ENCODE measurements at regions not wholly inside any gene's neighbourhood (a gene's known extent, or its start where the extent isn't known, plus 50 kb on each side); places are given as distances from the start of the nearest gene placed in this dataset.
"Not testable (repeated sequence)": the region's sequence is repeated elsewhere in the genome, so short reads cannot be mapped to it uniquely, and the experiment has no call there.

DNA sequence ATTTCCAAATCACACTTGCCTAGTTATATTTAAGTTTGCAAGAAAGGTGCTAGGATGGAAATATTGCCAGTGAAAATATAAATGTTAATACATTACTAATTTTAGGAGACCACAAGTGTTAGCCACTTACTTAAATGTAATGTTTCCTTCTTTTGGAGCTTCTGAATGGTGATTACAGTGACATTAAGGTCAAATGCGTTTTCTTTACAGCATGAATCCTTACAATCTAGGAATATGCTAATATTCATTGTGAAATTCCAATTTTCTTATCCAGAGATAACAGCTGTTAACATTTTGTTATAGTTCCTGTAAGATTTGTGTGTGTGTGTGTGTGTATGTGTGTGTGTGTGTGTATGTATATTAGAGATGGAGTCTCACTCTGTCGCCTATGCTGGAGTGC, 70.2 kb upstream of the NUDT6 start:
- POLR2A ChIA-PET, result interaction anchor here (0.6 kb wide), 1 partner anchor 849 kb away, joined by 3 read pairs; no protein-coding TSS in a partner anchor
- no TSS peak for BruUV-seq (replicated peaks)
- no peak overlapping the region for H3K4me3 ChIP-seq (ENCODE audit: low read depth, low read length, poor library complexity, severe bottlenecking)
- TF ChIP-seq EZH2phosphoT487 (IDR thresholded peaks at IDR 0.05; ENCODE audit: borderline replicate concordance, low read depth, low read length) (no peak), CTCF (conservative IDR thresholded peaks at IDR 0.05; ENCODE audit: low read length) (no peak)
- peaks cover 15% of the 10 kb centered on the region; the same call in 1 of the 2 replicates for H3K9me3 ChIP-seq (ENCODE audit: low read length)
- H3K4me1 ChIP-seq (ENCODE audit: insufficient read depth, low read length, poor library complexity, severe bottlenecking), result no peaks in the 10 kb centered on the region
- no peak overlapping the region for H2AFZ ChIP-seq (ENCODE audit: low read length)
- H3K36me3 ChIP-seq (ENCODE audit: insufficient read depth, low read length), result peaks cover 31% of the 10 kb centered on the region
- DNase-seq (ENCODE audit: low spot score), result no peak
- CTCF ChIA-PET (ENCODE audit: unreplicated experiment), result no interaction called here
- H3K27ac ChIP-seq (ENCODE audit: low read depth, low read length, poor library complexity, severe bottlenecking), result no peak overlapping the region
- H3K79me2 ChIP-seq (ENCODE audit: insufficient read depth, low read depth, low read length), result no peaks in the 10 kb centered on the region
- intact Hi-C loops (cut with micrococcal nuclease; ENCODE audit: unreplicated experiment), result no loop called here
- H3K9me2 ChIP-seq (ENCODE audit: insufficient read depth, low read length), result no peaks in the 10 kb centered on the region
- H4K20me1 ChIP-seq (ENCODE audit: insufficient read depth, low read length), result no peaks in the 10 kb centered on the region
- no peak overlapping the region for H3K4me2 ChIP-seq (ENCODE audit: low read length)

DNA sequence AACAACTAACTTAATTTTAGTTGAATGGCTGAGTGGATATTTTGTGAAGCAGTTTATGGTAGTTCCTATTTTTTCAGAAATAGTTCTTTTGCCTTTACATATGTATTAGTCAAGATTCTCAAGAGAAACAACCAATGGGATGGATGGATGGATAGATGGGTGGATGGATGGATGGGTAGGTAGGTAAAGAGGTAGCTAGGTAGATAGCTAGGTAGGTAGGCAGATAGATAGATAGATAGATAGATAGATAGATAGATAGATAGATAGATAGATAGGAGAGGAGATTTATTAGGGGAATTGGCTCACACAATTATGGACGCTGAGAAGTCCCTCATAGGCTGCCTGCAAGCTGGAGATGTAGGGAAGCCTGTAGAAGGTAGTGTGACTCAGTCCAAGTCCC, 74.0 kb upstream of the NUDT6 start:
- no peak overlapping the region for H2AFZ ChIP-seq (ENCODE audit: low read length)
- ChIA-PET CTCF (ENCODE audit: unreplicated experiment) (no interaction called here), POLR2A (no interaction called here)
- no peaks in the 10 kb centered on the region for H3K9me2 ChIP-seq (ENCODE audit: insufficient read depth, low read length)
- no peak overlapping the region for H3K4me2 ChIP-seq (ENCODE audit: low read length)
- H4K20me1 ChIP-seq (ENCODE audit: insufficient read depth, low read length), result no peaks in the 10 kb centered on the region
- intact Hi-C loops (cut with micrococcal nuclease; ENCODE audit: unreplicated experiment), result no loop called here
- no peak for DNase-seq (ENCODE audit: low spot score)
- 0 out of 2 replicates have a peak, but pooled peaks cover 1% of the 10 kb centered on the region for H3K36me3 ChIP-seq (ENCODE audit: insufficient read depth, low read length)
- no peaks in the 10 kb centered on the region for H3K4me1 ChIP-seq (ENCODE audit: insufficient read depth, low read length, poor library complexity, severe bottlenecking)
- H3K79me2 ChIP-seq (ENCODE audit: insufficient read depth, low read depth, low read length), result no peaks in the 10 kb centered on the region
- H3K4me3 ChIP-seq (ENCODE audit: low read depth, low read length, poor library complexity, severe bottlenecking), result no peak overlapping the region
- no peak overlapping the region for H3K27ac ChIP-seq (ENCODE audit: low read depth, low read length, poor library complexity, severe bottlenecking)
- BruUV-seq (replicated peaks), result no TSS peak
- no peak for TF ChIP-seq CTCF (conservative IDR thresholded peaks at IDR 0.05; ENCODE audit: low read length)
- TF ChIP-seq EZH2phosphoT487 (IDR thresholded peaks at IDR 0.05; ENCODE audit: borderline replicate concordance, low read depth, low read length), result no peak
- H3K9me3 ChIP-seq (ENCODE audit: low read length), result no peaks in the 10 kb centered on the region

- no peaks in the 10 kb centered on the region for H3K9me2 ChIP-seq (ENCODE audit: insufficient read depth, low read length)
- H3K27ac ChIP-seq (ENCODE audit: low read depth, low read length, poor library complexity, severe bottlenecking), result no peak overlapping the region
- intact Hi-C loops (cut with micrococcal nuclease; ENCODE audit: unreplicated experiment), result no loop called here
- H2AFZ ChIP-seq (ENCODE audit: low read length), result no peak overlapping the region
- DNase-seq (ENCODE audit: low spot score), result no peak
- H3K79me2 ChIP-seq (ENCODE audit: insufficient read depth, low read depth, low read length), result no peaks in the 10 kb centered on the region
- H3K36me3 ChIP-seq (ENCODE audit: insufficient read depth, low read length), result no peaks in the 10 kb centered on the region
- no peak overlapping the region for H3K4me2 ChIP-seq (ENCODE audit: low read length)
- ChIA-PET POLR2A (interaction anchor here (0.6 kb wide), 1 partner anchor 246 kb away, joined by 3 read pairs; no protein-coding TSS in a partner anchor), CTCF (ENCODE audit: unreplicated experiment) (no interaction called here)
- BruUV-seq (replicated peaks), result no TSS peak
- no peaks in the 10 kb centered on the region for H3K9me3 ChIP-seq (ENCODE audit: low read length)
- no peak for TF ChIP-seq CTCF (conservative IDR thresholded peaks at IDR 0.05; ENCODE audit: low read length)
- TF ChIP-seq EZH2phosphoT487 (IDR thresholded peaks at IDR 0.05; ENCODE audit: borderline replicate concordance, low read depth, low read length), result no peak
- H4K20me1 ChIP-seq (ENCODE audit: insufficient read depth, low read length), result no peaks in the 10 kb centered on the region
- H3K4me3 ChIP-seq (ENCODE audit: low read depth, low read length, poor library complexity, severe bottlenecking), result no peak overlapping the region
- no peaks in the 10 kb centered on the region for H3K4me1 ChIP-seq (ENCODE audit: insufficient read depth, low read length, poor library complexity, severe bottlenecking)
Observed at GRCh38 chr4:122997463-122998101, 75.2 kb upstream of the NUDT6 start.

- BruUV-seq (replicated peaks); H3K36me3 ChIP-seq (ENCODE audit: insufficient read depth, low read length); H4K20me1 ChIP-seq (ENCODE audit: insufficient read depth, low read length); CTCF ChIA-PET (ENCODE audit: unreplicated experiment); intact Hi-C loops (cut with micrococcal nuclease; ENCODE audit: unreplicated experiment); POLR2A ChIA-PET; H3K4me3 ChIP-seq (ENCODE audit: low read depth, low read length, poor library complexity, severe bottlenecking); H3K4me2 ChIP-seq (ENCODE audit: low read length); H3K9me3 ChIP-seq (ENCODE audit: low read length); H3K9me2 ChIP-seq (ENCODE audit: insufficient read depth, low read length); H2AFZ ChIP-seq (ENCODE audit: low read length); DNase-seq (ENCODE audit: low spot score); H3K79me2 ChIP-seq (ENCODE audit: insufficient read depth, low read depth, low read length); H3K27ac ChIP-seq (ENCODE audit: low read depth, low read length, poor library complexity, severe bottlenecking); H3K4me1 ChIP-seq (ENCODE audit: insufficient read depth, low read length, poor library complexity, severe bottlenecking): not testable (repeated sequence)
Observed at GRCh38 chr4:123004079-123004478, 81.7 kb upstream of the NUDT6 start.

All from OCI-LY7 (cell line).